Immature natural killer cell (primary cell): ENCODE measurements at regions not wholly inside any gene's neighbourhood (a gene's known extent, or its start where the extent isn't known, plus 50 kb on each side); places are given as distances from the start of the nearest gene placed in this dataset.

Experiments
- DNase-seq, 3 donors: peaks; one replicate each; pipeline ENCODE4 v3.0.0; 2022; ENCODE audit warnings: mixed read lengths in 1 of 3
- H3K27ac Mint-ChIP-seq, 6 donors: one replicate each; pipeline ENCODE4 v1.8.0; 2020; ENCODE audit warnings: mixed read lengths in 6 of 6, mild to moderate bottlenecking in 5 of 6, inconsistent platforms in 4 of 6, moderate library complexity in 3 of 6
- H3K27me3 Mint-ChIP-seq, 3 donors: one replicate each; pipeline ENCODE4 v1.8.0; 2020 to 2021; ENCODE audit warnings: low read depth in 3 of 3, mild to moderate bottlenecking in 3 of 3, mixed read lengths in 3 of 3, moderate library complexity in 3 of 3, inconsistent platforms in 1 of 3
- H3K36me3 Mint-ChIP-seq, 3 donors: one replicate each; pipeline ENCODE4 v1.8.0; 2020; ENCODE audit warnings: mixed read lengths in 3 of 3, inconsistent platforms in 2 of 3, mild to moderate bottlenecking in 2 of 3
- H3K4me1 Mint-ChIP-seq, 2 donors: one replicate each; pipeline ENCODE4 v1.8.0; 2020; ENCODE audit warnings: inconsistent platforms in 2 of 2, mild to moderate bottlenecking in 2 of 2, mixed read lengths in 2 of 2, moderate library complexity in 1 of 2
- H3K4me3 Mint-ChIP-seq, 5 donors: one replicate each; pipeline ENCODE4 v1.8.0; 2020; ENCODE audit warnings: mild to moderate bottlenecking in 5 of 5, mixed read lengths in 5 of 5, inconsistent platforms in 3 of 5, moderate library complexity in 3 of 5
- H3K9me3 Mint-ChIP-seq, 6 donors: one replicate each; pipeline ENCODE4 v1.8.0; 2020; ENCODE audit warnings: mild to moderate bottlenecking in 6 of 6, mixed read lengths in 6 of 6, inconsistent platforms in 4 of 6, moderate library complexity in 3 of 6

- H3K27ac Mint-ChIP-seq = no peak overlapping the region
- no peaks in the 10 kb centered on the region for H3K4me1 Mint-ChIP-seq
- no peak for DNase-seq
- H3K36me3 Mint-ChIP-seq = no peaks in the 10 kb centered on the region
- no peaks in the 10 kb centered on the region for H3K9me3 Mint-ChIP-seq
- no peak overlapping the region for H3K4me3 Mint-ChIP-seq
- peaks cover 0 to 3% (median 2%) of the 10 kb centered on the region in 3 donors for H3K27me3 Mint-ChIP-seq
Measured at GRCh38 chr9:73689051-73689870, 537.6 kb downstream of the ANXA1 start.

DNA sequence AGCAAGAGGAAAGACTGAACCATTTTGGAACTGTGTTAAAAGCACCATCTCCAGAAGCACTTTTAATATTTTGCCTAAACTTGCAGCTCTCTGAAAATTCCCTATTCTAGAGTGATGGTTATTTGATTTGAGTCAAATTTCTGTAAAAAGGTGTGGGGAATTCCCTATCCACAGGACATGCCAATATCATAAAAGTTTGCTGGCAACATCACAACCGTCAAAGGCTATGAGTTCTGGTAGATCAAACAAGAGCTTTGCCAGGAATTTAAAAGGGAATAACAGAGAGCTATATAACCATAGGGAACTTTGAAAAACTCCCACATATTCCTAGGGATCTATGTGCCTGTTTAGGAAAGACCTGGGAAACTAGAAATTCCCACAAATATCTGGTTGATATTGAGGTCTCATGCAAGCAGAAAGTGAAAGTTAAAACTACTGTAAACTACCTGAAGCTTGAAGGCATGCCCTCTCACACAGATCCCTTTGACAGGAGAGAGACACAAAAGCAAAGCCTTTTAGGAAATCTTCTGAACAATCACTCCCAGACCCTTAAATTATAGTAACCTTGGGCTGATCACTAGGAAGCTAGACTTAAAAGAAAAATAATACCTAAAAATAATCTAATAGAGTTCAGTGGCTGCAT lies 549.9 kb downstream of the ANXA1 start:
- Mint-ChIP-seq H3K36me3 (no peaks in the 10 kb centered on the region), H3K4me3 (no peak overlapping the region)

DNA sequence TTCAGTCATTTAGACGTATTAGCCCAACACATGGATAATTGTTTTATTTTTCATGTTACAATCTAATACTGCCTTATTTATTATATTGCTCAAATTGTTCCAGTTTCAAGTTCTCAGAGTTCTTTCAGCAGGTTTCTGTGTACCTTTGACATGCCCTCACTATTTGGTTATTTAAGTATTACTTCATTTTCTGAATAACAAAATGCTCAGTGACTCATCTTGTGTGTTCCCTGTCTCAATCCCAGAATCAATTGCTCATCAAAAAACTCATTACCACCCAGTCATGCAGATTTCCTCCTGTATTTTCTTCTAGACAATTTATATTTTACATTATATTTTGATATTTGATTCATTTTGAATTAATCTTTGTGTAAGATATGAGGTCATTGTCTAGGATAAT lies 562.6 kb downstream of the ANXA1 start:
- no peaks in the 10 kb centered on the region for H3K4me1 Mint-ChIP-seq
- no peak for DNase-seq
- H3K27ac Mint-ChIP-seq = no peak overlapping the region
- no peaks in the 10 kb centered on the region for H3K36me3 Mint-ChIP-seq
- peaks cover 0 to 7% (median 2%) of the 10 kb centered on the region in 6 donors for H3K9me3 Mint-ChIP-seq
- H3K4me3 Mint-ChIP-seq = no peak overlapping the region
- H3K27me3 Mint-ChIP-seq = no peaks in the 10 kb centered on the region

More for the DNA sequence above, 549.9 kb downstream of the ANXA1 start:
- peaks cover 0 to 10% (median 2%) of the 10 kb centered on the region in 6 donors for H3K9me3 Mint-ChIP-seq
- no peaks in the 10 kb centered on the region for H3K4me1 Mint-ChIP-seq
- H3K27me3 Mint-ChIP-seq = peaks cover 0 to 4% (median 3%) of the 10 kb centered on the region in 3 donors
- DNase-seq = no peak
- no peak overlapping the region for H3K27ac Mint-ChIP-seq

DNA sequence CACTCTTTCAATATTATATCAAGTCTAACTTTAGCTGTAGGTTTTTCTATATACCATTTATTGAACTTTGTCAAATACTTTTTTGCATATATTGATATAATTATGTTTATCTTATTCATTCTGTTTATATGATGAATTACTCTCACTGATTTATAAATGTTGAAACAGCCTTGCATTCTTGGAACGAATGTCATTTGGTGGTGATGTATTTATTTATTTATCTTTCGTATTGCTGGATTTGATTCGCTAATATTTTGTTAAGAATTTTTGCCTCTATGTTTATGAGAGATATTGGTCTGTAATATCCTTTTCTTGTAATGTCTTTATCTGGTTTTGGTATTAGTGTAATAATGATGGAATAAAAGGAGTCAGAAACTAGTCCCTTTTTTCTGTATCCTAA lies 563.9 kb downstream of the ANXA1 start:
- Mint-ChIP-seq H3K27ac (no peak overlapping the region), H3K36me3 (no peaks in the 10 kb centered on the region), H3K4me3 (no peak overlapping the region), H3K9me3 (peaks cover 0 to 12% (median 2%) of the 10 kb centered on the region in 6 donors), H3K27me3 (peaks cover 0 to 2% (median 0%) of the 10 kb centered on the region in 3 donors), H3K4me1 (no peaks in the 10 kb centered on the region)
- DNase-seq = no peak

- Mint-ChIP-seq H3K4me1 (no peaks in the 10 kb centered on the region), H3K9me3 (peaks cover 0 to 10% (median under 1%) of the 10 kb centered on the region in 6 donors), H3K4me3 (no peak overlapping the region), H3K27me3 (peaks cover 0 to 2% (median 1%) of the 10 kb centered on the region in 3 donors), H3K36me3 (no peaks in the 10 kb centered on the region), H3K27ac (no peak overlapping the region)
- DNase-seq = no peak
Measured at GRCh38 chr9:73719660-73720059, 568.0 kb downstream of the ANXA1 start.

DNA sequence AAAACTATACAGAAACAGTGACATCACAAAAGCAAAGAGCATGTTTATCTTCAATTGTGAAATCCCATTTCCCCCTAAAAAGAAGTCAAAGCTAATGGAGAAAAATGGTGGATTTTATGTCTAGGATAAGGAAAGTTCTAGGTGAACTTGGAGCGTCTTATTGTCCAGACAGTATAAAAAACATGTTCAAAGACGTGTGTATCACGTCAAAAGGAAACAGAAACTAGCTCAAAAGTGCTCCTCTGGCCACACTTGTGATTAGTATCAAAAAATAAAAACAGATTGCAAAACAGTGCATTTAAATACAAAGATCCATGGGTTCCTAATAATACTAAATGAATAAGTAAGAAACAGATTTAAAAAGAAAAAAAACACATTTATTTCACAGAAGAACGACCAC lies 568.9 kb downstream of the ANXA1 start:
- Mint-ChIP-seq H3K27ac (no peak overlapping the region), H3K9me3 (peaks cover 0 to 10% (median under 1%) of the 10 kb centered on the region in 6 donors)

DNA sequence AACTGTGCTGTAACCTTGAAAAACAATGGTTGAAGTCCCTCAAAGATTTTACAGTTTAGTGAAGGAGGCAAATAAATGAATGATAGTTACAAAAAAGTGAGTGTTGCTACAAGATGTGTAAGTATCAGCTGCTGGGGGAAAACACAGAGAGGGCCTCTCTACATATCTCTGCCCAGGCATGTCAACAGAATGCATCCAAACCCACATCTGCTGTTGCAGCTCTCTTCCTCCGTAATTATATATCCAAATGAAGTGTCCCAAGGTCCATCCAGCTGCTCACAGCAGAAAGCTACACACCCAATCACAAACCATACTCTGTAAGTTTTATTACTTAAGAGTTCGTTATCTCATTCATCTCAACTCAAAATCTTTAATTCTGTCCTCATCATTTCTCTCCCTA lies 584.6 kb downstream of the ANXA1 start:
- no peaks in the 10 kb centered on the region for H3K9me3 Mint-ChIP-seq
- H3K27ac Mint-ChIP-seq = no peak overlapping the region
- H3K4me3 Mint-ChIP-seq = no peak overlapping the region
- H3K36me3 Mint-ChIP-seq = no peaks in the 10 kb centered on the region
- no peaks in the 10 kb centered on the region for H3K4me1 Mint-ChIP-seq
- peaks cover 0 to 3% (median 0%) of the 10 kb centered on the region in 3 donors for H3K27me3 Mint-ChIP-seq
- DNase-seq = no peak

More for the DNA sequence above, 568.9 kb downstream of the ANXA1 start:
- Mint-ChIP-seq H3K4me3 (no peak overlapping the region), H3K36me3 (no peaks in the 10 kb centered on the region), H3K27me3 (peaks cover 0 to 2% (median 1%) of the 10 kb centered on the region in 3 donors), H3K4me1 (no peaks in the 10 kb centered on the region)
- no peak for DNase-seq

DNA sequence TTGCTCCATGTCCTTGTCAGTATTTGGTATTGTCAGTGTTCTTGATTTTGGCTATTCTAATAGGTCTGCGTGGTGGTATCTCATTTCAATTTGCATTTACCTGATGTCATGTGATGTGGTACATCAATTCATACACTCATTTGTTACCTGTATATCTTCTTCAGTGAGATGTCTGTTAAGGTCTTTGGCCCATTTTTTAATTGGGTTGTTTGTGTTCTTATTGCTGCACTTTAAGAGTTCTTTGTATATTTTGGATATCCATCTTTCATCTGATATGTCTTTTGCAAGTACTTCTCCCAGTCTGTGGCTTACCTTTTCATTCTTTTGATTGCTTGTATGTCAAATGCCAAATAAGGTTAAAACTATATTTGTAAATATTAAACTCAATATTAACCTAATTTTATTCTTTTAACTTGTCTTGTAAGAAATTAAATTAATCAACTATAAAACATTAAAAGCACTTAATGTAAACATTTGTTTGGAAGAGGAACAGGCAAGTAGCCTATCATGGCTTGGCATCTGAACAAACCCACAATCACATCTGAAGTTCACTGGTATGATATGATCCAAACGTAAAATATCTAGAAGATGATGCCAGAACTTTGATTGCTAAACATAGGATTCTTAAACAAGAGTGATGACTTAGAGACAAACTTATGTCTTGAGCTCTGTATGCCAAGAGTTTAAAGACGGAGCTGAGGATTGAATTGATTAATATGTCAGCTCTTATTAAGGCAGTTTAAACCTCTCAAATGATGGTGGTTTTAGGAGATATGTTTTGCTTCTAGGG lies 587.3 kb downstream of the ANXA1 start:
- H3K27ac Mint-ChIP-seq = no peak overlapping the region
- no peak for DNase-seq
- H3K9me3 Mint-ChIP-seq = no peaks in the 10 kb centered on the region
- H3K4me3 Mint-ChIP-seq = no peak overlapping the region
- peaks cover 0 to 1% (median 0%) of the 10 kb centered on the region in 3 donors for H3K27me3 Mint-ChIP-seq
- no peaks in the 10 kb centered on the region for H3K4me1 Mint-ChIP-seq
- H3K36me3 Mint-ChIP-seq = no peaks in the 10 kb centered on the region

DNA sequence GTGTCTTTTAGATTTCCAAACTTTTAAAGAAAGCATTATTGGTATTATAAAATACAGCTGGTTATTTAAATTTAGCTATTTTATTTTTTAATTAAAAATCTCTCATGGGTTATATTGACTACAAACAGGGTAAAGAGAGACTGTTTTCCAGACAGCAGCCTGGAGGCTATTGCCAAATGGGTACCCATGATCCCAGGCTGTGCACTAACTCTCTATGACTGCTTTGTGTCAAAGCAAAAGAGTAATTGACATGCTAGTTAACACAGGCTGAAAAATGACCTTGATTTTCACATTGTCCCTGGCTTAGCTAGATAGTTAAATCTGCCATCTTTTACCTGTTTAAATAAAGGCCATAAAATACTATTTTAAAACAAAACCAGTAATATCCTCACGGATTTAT lies 589.7 kb downstream of the ANXA1 start:
- H3K27ac Mint-ChIP-seq = no peak overlapping the region
- no peak for DNase-seq
- H3K4me1 Mint-ChIP-seq = no peaks in the 10 kb centered on the region
- no peaks in the 10 kb centered on the region for H3K36me3 Mint-ChIP-seq
- H3K4me3 Mint-ChIP-seq = no peak overlapping the region
- H3K9me3 Mint-ChIP-seq = peaks cover 0 to 2% (median 0%) of the 10 kb centered on the region in 6 donors
- peaks cover 0 to 1% (median 0%) of the 10 kb centered on the region in 3 donors for H3K27me3 Mint-ChIP-seq

- H3K9me3 Mint-ChIP-seq = peaks cover 0 to 7% (median 0%) of the 10 kb centered on the region in 6 donors
- no peak for DNase-seq
- no peak overlapping the region for H3K4me3 Mint-ChIP-seq
Measured at GRCh38 chr9:73742412-73742811, 590.7 kb downstream of the ANXA1 start.

DNA sequence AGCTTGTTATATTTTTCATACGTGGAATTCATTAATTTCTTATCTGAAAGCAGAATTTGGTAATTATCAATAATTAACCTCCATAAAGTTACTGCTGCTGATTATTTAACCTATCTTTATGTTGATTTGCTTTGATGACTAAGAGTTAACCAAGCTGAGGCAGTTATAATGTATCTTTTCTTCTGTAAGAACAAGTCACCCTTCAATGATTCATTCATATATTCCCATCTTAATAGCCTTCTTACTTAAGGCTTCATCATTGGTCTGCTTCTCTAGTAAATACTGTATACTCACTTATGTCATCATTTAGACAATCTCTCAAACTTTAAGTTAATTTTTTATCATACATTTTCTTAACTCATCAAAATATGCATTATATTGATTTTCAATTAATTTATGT lies 592.2 kb downstream of the ANXA1 start:
- no peak overlapping the region for H3K27ac Mint-ChIP-seq
- no peaks in the 10 kb centered on the region for H3K4me1 Mint-ChIP-seq
- H3K4me3 Mint-ChIP-seq = no peak overlapping the region
- H3K9me3 Mint-ChIP-seq = peaks cover 0 to 7% (median 0%) of the 10 kb centered on the region in 6 donors
- no peak for DNase-seq
- H3K27me3 Mint-ChIP-seq = no peaks in the 10 kb centered on the region
- no peaks in the 10 kb centered on the region for H3K36me3 Mint-ChIP-seq

More at GRCh38 chr9:73742412-73742811, 590.7 kb downstream of the ANXA1 start:
- Mint-ChIP-seq H3K27me3 (peaks cover 0 to under 1% (median 0%) of the 10 kb centered on the region in 3 donors), H3K4me1 (no peaks in the 10 kb centered on the region), H3K27ac (no peak overlapping the region), H3K36me3 (no peaks in the 10 kb centered on the region)

- peak overlapping the region in 1 of 6 donors; percentile 28 for H3K27ac Mint-ChIP-seq
- no peaks in the 10 kb centered on the region for H3K27me3 Mint-ChIP-seq
- no peaks in the 10 kb centered on the region for H3K36me3 Mint-ChIP-seq
- H3K4me1 Mint-ChIP-seq = no peaks in the 10 kb centered on the region
- H3K4me3 Mint-ChIP-seq = no peak overlapping the region
- peaks cover 0 to 16% (median 0%) of the 10 kb centered on the region in 6 donors for H3K9me3 Mint-ChIP-seq
- no peak for DNase-seq
Measured at GRCh38 chr9:73745598-73745997, 593.9 kb downstream of the ANXA1 start.

- peaks cover 0 to 10% (median 2%) of the 10 kb centered on the region in 6 donors for H3K9me3 Mint-ChIP-seq
- H3K27ac Mint-ChIP-seq = no peak overlapping the region
- peaks cover 0 to 2% (median 1%) of the 10 kb centered on the region in 3 donors for H3K27me3 Mint-ChIP-seq
- no peak for DNase-seq
- no peak overlapping the region for H3K4me3 Mint-ChIP-seq
- H3K4me1 Mint-ChIP-seq = no peaks in the 10 kb centered on the region
- H3K36me3 Mint-ChIP-seq = peaks cover 0 to 3% (median 0%) of the 10 kb centered on the region in 3 donors
Measured at GRCh38 chr9:73753171-73753570, 601.5 kb downstream of the ANXA1 start.
